MCF 10A (cell line): ENCODE measurements at regions not wholly inside any gene's neighbourhood (a gene's known extent, or its start where the extent isn't known, plus 50 kb on each side); places are given as distances from the start of the nearest gene placed in this dataset.

Experiments
- BruUV-seq: library from RNA; stranded (reverse); fragments of 400-500 nt; replicated peaks from 2 replicates; lab custom pipeline; 2021; lab: Mats Ljungman, UMichigan
- CTCF ChIA-PET: fragments of 300-600 bp; sonication (Branson Sonifier 250); formaldehyde crosslinking; extraction: SDS; loops from one replicate; lab custom pipeline; 2021; ENCODE audit warnings: antibody characterized with exemption, inconsistent platforms; lab: Yijun Ruan, JAX
- POLR2A ChIA-PET: fragments of 300-600, 350-650 bp; sonication (Branson Sonifier 250); formaldehyde crosslinking; extraction: SDS; loops from one replicate; lab custom pipeline; 2020; ENCODE audit warnings: antibody characterized with exemption, inconsistent platforms; lab: Yijun Ruan, JAX
- DNase-seq: peaks from one replicate; pipeline ENCODE4 v3.0.0-alpha.2; 2018; ENCODE audit not compliant: unreplicated experiment
- H3K27ac Mint-ChIP-seq: one replicate; pipeline ENCODE4 v1.8.0; 2022; ENCODE audit warnings: mild to moderate bottlenecking, low read depth, mixed read lengths; ENCODE audit not compliant: unreplicated experiment
- H3K27me3 Mint-ChIP-seq: one replicate; pipeline ENCODE4 v1.8.0; 2022; ENCODE audit warnings: mixed read lengths; ENCODE audit not compliant: insufficient read depth, unreplicated experiment
- H3K36me3 Mint-ChIP-seq: one replicate; pipeline ENCODE4 v1.8.0; 2022; ENCODE audit warnings: mild to moderate bottlenecking, moderate library complexity, mixed read lengths; ENCODE audit not compliant: insufficient read depth, unreplicated experiment
- H3K4me1 Mint-ChIP-seq: one replicate; pipeline ENCODE4 v1.8.0; 2022; ENCODE audit warnings: mixed read lengths; ENCODE audit not compliant: insufficient read depth, unreplicated experiment
- H3K4me3 Mint-ChIP-seq: one replicate; pipeline ENCODE4 v1.8.0; 2022; ENCODE audit warnings: mild to moderate bottlenecking, moderate library complexity, mixed read lengths; ENCODE audit not compliant: unreplicated experiment
- H3K9me3 Mint-ChIP-seq: one replicate; pipeline ENCODE4 v1.8.0; 2022; ENCODE audit warnings: mixed read lengths; ENCODE audit not compliant: unreplicated experiment
- CTCF ChIP-seq: fragments of 200-600 bp; IDR thresholded peaks from one replicate; pipeline ENCODE4 v1.8.0; 2022; ENCODE audit warnings: antibody characterized with exemption, mild to moderate bottlenecking; ENCODE audit not compliant: unreplicated experiment
- intact Hi-C: fragments of 100-400 bp; cut with micrococcal nuclease; formaldehyde crosslinking; loops from 2 replicates; pipeline ENCODE4 v1.14.1; 2022

- Mint-ChIP-seq H3K4me3 (no peak overlapping the region), H3K36me3 (no peaks in the 10 kb centered on the region), H3K27me3 (no peaks in the 10 kb centered on the region), H3K4me1 (no peaks in the 10 kb centered on the region), H3K9me3 (peaks cover 18% of the 10 kb centered on the region), H3K27ac (no peak overlapping the region)
- TF ChIP-seq CTCF: no peak
- ChIA-PET POLR2A (no interaction called here), CTCF (no interaction called here)
- no peak for DNase-seq
- intact Hi-C loops: loop anchor here (5.0 kb wide), 1 partner anchor 874 kb away; no protein-coding TSS in a partner anchor
- no TSS peak for BruUV-seq
Measured at GRCh38 chr2:8526403-8526696, 155.5 kb upstream of the ID2 start.

GRCh38 chr2:8527031-8527430 is 154.8 kb upstream of the ID2 start:
- CTCF ChIA-PET: no interaction called here
- no TSS peak for BruUV-seq
- intact Hi-C loops: loop anchor here (5.0 kb wide), 1 partner anchor 875 kb away; no protein-coding TSS in a partner anchor
- H3K27me3 Mint-ChIP-seq: no peaks in the 10 kb centered on the region
- no peak for DNase-seq
- no peak overlapping the region for H3K27ac Mint-ChIP-seq
- peaks cover 19% of the 10 kb centered on the region for H3K9me3 Mint-ChIP-seq
- POLR2A ChIA-PET: no interaction called here
- no peak for TF ChIP-seq CTCF
- H3K4me1 Mint-ChIP-seq: no peaks in the 10 kb centered on the region
- no peaks in the 10 kb centered on the region for H3K36me3 Mint-ChIP-seq
- no peak overlapping the region for H3K4me3 Mint-ChIP-seq

GRCh38 chr2:8527676-8528075 is 154.2 kb upstream of the ID2 start:
- Mint-ChIP-seq H3K4me3 (no peak overlapping the region), H3K4me1 (no peaks in the 10 kb centered on the region), H3K27ac (no peak overlapping the region), H3K9me3 (peaks cover 18% of the 10 kb centered on the region), H3K36me3 (no peaks in the 10 kb centered on the region), H3K27me3 (no peaks in the 10 kb centered on the region)
- POLR2A ChIA-PET: no interaction called here
- DNase-seq: no peak
- no peak for TF ChIP-seq CTCF
- CTCF ChIA-PET: no interaction called here
- intact Hi-C loops: loop anchor here (5.0 kb wide), 1 partner anchor 875 kb away; no protein-coding TSS in a partner anchor
- no TSS peak for BruUV-seq

- ChIA-PET POLR2A (no interaction called here), CTCF (no interaction called here)
- TF ChIP-seq CTCF: no peak
- Mint-ChIP-seq H3K9me3 (peaks cover 9% of the 10 kb centered on the region), H3K4me3 (no peak overlapping the region), H3K27ac (no peak overlapping the region), H3K4me1 (no peaks in the 10 kb centered on the region), H3K36me3 (no peaks in the 10 kb centered on the region), H3K27me3 (no peaks in the 10 kb centered on the region)
- intact Hi-C loops: loop anchor here (5.0 kb wide), 1 partner anchor 877 kb away; no protein-coding TSS in a partner anchor
- no peak for DNase-seq
- BruUV-seq: no TSS peak
Measured at GRCh38 chr2:8528863-8529262, 153.0 kb upstream of the ID2 start.
